ENCODE measurements at regions not wholly inside any gene's neighbourhood (a gene's known extent, or its start where the extent isn't known, plus 50 kb on each side); places are given as distances from the start of the nearest gene placed in this dataset.

GRCh38 chr7:136685501-136686173 is 182.8 kb upstream of the CHRM2 start:
- in situ Hi-C loops (cut with MboI; ENCODE audit: low pct_unique_long_range_greater_than_20kb, low sequenced_read_pairs, unreplicated experiment) = no loop called here
- no peak for TF ChIP-seq CTCF (IDR thresholded peaks at IDR 0.05; ENCODE audit: extremely low read depth, insufficient read depth, missing control alignments)
- DNase-seq (ENCODE audit: low spot score) = no peak

GRCh38 chr7:136677471-136678365 is 190.7 kb upstream of the CHRM2 start:
- no peak for TF ChIP-seq CTCF (IDR thresholded peaks at IDR 0.05; ENCODE audit: extremely low read depth, insufficient read depth, missing control alignments)
- no peak for DNase-seq (ENCODE audit: low spot score)
- in situ Hi-C loops (cut with MboI; ENCODE audit: low pct_unique_long_range_greater_than_20kb, low sequenced_read_pairs, unreplicated experiment) = no loop called here

GRCh38 chr7:136667584-136667983 is 200.9 kb upstream of the CHRM2 start:
- TF ChIP-seq CTCF (IDR thresholded peaks at IDR 0.05; ENCODE audit: extremely low read depth, insufficient read depth, missing control alignments) = no peak
- in situ Hi-C loops (cut with MboI; ENCODE audit: low pct_unique_long_range_greater_than_20kb, low sequenced_read_pairs, unreplicated experiment) = no loop called here
- no peak for DNase-seq (ENCODE audit: low spot score)

- no peak for TF ChIP-seq CTCF (IDR thresholded peaks at IDR 0.05; ENCODE audit: extremely low read depth, insufficient read depth, missing control alignments)
- in situ Hi-C loops (cut with MboI; ENCODE audit: low pct_unique_long_range_greater_than_20kb, low sequenced_read_pairs, unreplicated experiment) = no loop called here
Observed at GRCh38 chr7:136665878-136666509, 202.5 kb upstream of the CHRM2 start.

GRCh38 chr7:136664537-136664936 is 203.9 kb upstream of the CHRM2 start:
- no peak for DNase-seq (ENCODE audit: low spot score)
- no peak for TF ChIP-seq CTCF (IDR thresholded peaks at IDR 0.05; ENCODE audit: extremely low read depth, insufficient read depth, missing control alignments)
- in situ Hi-C loops (cut with MboI; ENCODE audit: low pct_unique_long_range_greater_than_20kb, low sequenced_read_pairs, unreplicated experiment) = no loop called here

More at GRCh38 chr7:136665878-136666509, 202.5 kb upstream of the CHRM2 start:
- no peak for DNase-seq (ENCODE audit: low spot score)

GRCh38 chr7:136657482-136657921 is 210.9 kb upstream of the CHRM2 start:
- TF ChIP-seq CTCF (IDR thresholded peaks at IDR 0.05; ENCODE audit: extremely low read depth, insufficient read depth, missing control alignments) = no peak
- no peak for DNase-seq (ENCODE audit: low spot score)
- in situ Hi-C loops (cut with MboI; ENCODE audit: low pct_unique_long_range_greater_than_20kb, low sequenced_read_pairs, unreplicated experiment) = no loop called here

All from GM13977 (cell line).